ENCODE measurements at regions not wholly inside any gene's neighbourhood (a gene's known extent, or its start where the extent isn't known, plus 50 kb on each side); places are given as distances from the start of the nearest gene placed in this dataset.

DNA sequence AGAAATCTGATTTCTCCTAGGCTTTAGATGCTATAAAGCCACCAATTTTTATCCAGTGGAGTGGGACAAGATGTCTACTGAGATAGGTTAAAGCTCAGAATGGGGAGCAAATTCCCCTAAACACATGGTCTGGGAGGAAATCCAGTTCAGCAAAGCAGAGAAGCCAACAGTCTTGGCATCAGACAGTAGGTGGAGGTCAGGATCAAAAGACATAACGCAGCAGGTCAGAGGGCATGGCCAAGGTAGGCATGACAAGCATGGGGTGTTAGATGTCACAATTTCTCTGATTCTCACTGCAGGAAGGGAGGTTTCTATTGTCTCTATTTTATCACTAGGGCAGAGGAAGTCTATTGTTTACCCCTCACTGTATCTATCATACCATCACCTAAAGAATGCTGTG lies 288.2 kb downstream of the ACTL7B start:
- TF ChIP-seq, protein P1, sequence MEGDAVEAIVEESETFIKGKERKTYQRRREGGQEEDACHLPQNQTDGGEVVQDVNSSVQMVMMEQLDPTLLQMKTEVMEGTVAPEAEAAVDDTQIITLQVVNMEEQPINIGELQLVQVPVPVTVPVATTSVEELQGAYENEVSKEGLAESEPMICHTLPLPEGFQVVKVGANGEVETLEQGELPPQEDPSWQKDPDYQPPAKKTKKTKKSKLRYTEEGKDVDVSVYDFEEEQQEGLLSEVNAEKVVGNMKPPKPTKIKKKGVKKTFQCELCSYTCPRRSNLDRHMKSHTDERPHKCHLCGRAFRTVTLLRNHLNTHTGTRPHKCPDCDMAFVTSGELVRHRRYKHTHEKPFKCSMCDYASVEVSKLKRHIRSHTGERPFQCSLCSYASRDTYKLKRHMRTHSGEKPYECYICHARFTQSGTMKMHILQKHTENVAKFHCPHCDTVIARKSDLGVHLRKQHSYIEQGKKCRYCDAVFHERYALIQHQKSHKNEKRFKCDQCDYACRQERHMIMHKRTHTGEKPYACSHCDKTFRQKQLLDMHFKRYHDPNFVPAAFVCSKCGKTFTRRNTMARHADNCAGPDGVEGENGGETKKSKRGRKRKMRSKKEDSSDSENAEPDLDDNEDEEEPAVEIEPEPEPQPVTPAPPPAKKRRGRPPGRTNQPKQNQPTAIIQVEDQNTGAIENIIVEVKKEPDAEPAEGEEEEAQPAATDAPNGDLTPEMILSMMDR (IDR thresholded peaks at IDR 0.05) = no peak
- no peak for TF ChIP-seq POLR2A (IDR thresholded peaks at IDR 0.05)

Measured in right lobe of liver (tissue), 4 donors.